NCI-H748 (cell line): ENCODE measurements at regions not wholly inside any gene's neighbourhood (a gene's known extent, or its start where the extent isn't known, plus 50 kb on each side); places are given as distances from the start of the nearest gene placed in this dataset.

ENCODE experiments used
- DNase-seq: peaks from one replicate; lab custom pipeline; 2025; ENCODE audit not compliant: unreplicated experiment; lab: John Stamatoyannopoulos, UW

DNA sequence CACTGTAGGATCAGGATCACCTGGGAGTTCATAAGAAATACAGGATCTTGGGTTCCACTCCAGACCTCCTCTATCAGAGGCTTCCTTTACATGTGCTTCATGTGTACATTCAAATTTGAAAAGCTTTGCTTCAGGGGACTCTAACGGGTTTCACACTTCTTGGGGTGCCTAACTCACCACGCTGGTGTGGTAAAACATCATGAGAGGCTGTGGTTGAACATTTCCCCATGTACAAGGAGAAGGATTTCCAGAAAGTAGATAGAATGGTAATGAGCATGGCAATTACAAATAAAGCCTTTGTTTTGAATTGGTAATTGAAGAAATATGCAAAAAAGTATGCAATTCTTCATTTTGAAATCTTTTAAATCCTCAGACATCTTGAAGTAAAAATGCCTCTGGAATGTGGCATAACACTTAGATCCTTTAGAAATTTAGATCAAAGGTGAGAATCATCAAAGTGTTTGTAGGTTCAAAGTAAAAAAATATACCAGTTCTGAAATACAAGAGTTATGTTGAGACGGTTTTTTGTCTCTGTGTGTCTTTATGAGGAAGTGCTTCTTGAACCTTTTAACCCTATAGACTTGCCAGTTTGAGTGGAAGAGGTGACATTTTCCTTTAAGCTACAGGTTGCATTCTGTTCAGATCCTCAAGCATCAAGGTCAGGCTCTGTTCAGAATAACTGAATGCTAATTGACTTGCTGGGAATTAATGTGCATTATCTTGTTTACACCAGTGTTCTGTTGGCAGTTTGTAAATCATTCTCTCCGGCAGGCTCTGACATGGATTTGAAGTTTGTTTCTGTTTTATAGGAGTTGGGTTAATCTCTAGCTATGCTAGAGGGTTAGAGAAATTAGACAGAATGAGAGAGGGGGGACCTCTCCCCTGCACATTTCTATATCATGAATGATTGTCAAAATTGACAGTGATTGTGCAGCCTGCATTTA lies 415.3 kb downstream of the MAN2A1 start:
- no peak for DNase-seq

DNA sequence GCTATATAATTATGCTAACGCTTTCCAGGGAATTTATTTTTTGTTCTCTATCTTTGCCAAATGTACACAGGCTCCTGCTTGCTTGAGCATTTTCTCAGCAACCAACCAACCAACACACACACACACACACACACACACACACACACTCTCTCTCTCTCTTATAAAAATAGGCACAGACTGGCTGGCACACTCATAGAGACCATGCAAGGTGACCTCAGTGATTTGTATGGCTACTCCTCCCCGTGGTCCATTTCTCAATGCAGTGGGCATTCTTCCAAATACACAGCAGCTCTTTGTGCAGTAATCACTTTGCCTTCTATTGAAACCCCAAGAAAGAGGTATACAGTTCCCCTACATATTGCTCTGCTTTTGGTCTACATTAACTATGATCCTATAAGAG lies 416.0 kb downstream of the MAN2A1 start:
- DNase-seq = no peak

DNA sequence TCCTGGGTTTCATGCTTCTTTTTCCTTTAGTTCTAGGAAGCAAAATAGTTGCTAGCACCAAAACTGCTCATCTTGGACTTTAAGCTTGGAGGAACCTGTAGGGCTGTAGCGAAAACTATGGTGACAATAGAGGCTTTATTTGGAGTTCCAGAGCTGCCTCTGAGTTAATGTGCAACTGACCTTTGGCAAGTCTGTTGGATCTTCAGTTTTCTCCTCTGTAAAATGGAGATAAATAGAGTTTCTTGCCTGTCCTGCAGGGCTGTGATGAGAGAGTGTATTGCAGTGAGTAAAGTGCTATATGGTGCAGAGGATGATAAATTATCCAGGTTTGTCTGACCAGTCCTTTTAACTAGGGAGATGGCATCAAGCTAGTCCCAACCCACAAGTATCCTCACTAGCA lies 417.0 kb downstream of the MAN2A1 start:
- no peak for DNase-seq

DNA sequence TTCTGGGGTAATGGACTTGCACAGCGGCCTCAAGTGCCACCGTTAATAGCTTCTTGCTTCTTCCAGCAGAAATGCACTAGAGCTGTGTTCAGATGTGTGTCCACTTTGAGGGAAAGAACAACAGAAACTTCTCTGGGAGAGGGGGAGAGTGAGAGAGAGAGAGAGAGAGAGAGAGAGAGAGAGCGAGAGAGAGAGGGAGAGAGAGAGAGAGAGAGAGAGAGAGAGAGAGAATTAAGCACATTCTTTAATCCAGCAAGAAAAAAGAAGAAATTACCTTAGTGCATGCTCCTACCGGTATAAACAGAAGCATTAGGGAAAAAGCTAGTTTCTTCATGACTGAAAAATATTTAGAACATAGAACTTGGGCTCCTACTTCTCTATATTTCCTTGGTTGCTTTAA lies 418.8 kb downstream of the MAN2A1 start:
- no peak for DNase-seq

DNA sequence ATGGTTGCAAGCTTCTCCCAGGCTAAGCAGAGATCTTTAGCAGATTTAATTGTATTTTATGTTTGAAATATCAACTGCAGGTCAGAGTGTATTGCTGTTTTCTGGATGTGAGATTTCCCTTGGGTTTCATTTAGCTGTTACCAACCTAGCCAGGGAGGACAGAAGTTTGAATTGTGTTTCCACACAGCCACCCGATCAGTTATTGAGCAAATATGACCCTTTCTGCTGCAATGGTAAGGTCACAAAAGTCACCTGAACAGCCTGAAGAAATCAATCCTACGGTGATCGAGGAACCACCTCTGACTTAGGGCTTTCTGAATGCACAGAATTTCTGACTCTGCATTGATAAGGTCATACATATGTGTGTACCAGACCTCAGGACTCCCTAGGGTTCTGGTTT lies 419.9 kb downstream of the MAN2A1 start:
- DNase-seq = no peak

DNA sequence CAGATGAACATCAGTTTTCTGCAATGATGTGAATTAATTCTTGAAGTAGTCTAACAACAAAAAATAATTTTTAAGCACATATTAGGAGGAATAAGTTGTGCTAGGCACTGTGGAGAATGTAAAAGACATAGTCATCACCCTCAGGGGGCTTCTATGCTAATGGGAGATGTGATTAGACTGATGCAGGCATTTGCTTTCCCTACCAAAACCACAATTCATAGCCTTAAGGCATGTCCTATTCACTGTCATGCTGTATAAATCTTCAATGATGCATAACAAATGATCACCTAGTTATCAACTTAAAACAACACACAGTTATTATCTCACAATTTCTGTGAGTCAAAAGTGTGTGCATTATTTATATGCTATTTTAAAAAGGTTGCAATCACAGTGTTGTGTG lies 422.6 kb downstream of the MAN2A1 start:
- DNase-seq = no peak

DNA sequence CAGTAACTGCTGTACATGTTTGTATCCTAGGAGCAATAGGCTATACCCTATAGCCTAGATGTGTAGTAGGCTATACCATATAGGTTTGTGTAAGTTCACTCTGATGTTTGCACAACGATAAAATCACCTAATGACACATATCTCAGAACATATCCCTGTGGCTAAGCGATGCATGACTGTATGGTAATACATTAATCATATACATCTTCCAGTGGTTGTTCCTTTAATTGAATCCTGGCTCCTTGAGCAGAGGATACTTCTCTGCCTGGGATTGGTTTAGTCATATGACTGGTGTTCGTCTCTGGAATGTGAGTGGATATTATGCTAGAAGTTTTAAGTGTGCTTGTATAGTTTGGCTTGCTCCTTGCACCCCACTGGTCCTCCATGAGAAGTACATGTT lies 425.8 kb downstream of the MAN2A1 start:
- no peak for DNase-seq

DNA sequence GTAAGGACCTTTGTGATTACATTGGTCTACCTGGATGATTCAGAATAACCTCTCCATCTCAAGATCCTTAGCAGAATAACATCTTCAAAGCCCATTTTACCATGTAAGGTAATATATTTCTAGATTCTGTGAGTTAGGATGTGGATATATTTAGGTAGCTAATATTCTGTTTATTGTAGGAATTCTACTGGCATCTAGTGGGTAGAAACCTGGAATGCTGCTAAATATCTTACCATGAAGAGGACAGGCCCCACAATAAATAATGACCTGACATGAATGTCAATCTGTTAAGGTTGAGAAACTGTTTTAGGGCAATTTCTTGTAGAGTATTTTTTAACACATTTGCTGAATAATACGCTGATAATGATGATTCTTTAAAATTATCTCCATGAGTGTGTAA lies 426.8 kb downstream of the MAN2A1 start:
- DNase-seq = no peak

DNA sequence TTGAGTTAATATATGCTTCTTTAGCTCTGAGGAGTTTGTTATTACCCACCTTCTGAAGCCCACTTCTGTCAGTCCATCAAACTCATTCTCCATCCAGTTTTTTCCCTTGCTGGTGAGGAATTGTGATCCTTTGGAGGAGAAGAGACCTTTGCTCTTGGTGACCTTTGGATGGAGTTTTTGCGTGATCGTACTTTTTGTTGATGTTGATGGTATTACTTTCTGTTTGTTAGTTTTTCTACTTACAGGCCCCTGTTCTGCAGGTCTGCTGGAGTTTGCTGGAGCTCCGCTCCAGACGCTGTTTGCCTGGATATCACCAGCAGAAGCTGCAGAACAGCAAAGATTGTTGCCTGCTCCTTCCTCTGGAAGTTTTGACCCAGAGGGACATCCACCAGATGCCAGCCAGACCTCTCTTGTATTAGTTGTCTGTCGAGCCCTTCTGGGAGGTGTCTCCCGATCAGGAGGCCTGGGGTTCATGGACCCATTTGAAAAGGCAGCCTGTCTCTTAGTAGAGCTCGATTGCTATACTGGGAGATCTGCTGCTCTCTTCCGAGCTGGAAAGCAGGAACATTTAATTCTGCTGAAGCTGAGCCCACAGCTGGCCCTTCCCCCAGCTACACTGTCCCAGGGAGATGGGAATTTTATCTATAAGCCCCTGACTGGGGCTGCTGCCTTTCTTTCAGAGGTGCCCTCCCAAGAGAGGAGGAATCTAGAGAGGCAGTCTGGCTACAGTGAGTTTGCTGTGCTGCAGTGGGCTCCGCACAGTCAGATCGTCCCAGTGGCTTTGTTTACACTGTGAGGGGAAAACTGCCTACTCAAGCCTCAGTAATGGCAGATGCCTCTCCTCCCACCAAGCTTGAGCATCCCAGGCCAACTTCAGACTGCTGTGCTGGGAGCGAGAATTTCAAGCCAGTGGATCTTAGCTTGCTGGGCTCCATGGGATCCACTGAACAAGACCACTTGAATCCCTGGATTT lies 445.5 kb downstream of the MAN2A1 start:
- DNase-seq = no peak

DNA sequence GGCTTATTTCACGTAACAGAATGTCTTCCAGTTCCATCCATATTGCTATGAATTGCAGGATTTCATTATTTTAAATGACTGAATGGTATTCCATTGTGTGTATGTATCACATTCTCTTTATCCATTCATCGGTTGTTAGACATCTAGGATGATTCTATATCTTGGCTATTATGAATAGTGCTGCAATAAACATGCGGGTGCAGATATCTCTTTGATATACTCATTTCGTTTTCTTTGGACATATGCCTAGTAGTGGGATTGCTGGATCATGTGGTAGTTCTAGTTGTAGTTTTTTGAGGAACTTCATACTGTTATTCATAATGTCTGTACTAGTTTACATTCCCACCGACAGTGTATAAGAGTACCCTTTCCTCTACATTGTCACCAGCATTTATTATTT lies 460.5 kb downstream of the MAN2A1 start:
- no peak for DNase-seq

DNA sequence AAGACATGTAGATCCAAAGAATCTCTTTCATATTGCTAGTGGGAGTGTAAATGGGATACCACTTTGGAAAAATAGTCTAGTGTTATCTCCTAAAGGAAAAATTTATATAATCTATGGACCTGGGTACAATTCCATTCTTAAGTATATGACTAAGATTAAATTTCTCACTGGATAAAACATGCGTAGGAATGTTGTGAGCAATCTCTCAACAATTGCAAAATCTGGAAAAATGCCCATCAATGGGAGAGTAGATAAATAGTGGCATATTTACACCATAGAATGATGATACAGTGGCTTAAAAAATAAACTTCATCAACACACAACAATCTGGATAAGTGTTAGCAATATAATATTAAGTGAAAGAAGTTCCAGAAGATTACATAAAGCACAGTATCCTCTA lies 469.5 kb downstream of the MAN2A1 start:
- no peak for DNase-seq

DNA sequence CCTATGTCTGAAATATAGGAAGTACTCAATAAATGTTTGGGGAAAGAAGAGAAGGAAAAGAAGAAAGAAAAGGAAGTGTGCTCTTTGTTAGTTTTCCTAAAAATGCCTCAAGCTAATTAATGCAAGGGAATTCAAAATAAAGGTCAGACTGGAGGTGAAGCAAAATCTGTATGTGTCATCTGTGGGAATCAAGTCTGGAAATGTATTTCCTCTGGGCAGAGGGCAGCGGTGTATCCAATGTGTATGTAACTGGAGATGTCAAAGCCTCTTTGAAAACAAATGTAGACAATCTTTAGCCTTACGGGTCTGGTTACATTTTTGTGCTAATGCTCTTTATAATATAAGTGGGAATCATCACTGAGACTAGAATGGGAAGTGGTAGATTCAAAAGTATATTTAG lies 471.4 kb downstream of the MAN2A1 start:
- DNase-seq = no peak

DNA sequence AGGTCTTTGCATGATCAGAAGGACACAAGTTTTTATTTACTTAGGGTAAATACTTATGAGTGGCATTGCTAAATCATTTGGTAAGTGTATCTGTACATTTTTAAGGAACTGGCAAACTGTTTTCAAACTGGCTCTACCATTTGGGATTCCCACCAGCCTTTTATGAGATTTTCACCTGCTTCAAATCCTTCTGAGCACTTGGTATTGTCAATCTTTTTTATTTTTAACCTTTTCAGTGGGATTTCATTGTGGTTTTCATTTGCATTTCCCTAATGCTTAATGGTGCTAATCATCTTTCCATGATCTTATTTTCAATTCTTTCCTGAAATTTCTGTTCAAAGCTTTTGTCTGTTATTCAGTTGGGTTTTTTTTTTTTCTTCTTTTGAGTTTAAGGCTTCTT lies 475.6 kb downstream of the MAN2A1 start:
- no peak for DNase-seq

DNA sequence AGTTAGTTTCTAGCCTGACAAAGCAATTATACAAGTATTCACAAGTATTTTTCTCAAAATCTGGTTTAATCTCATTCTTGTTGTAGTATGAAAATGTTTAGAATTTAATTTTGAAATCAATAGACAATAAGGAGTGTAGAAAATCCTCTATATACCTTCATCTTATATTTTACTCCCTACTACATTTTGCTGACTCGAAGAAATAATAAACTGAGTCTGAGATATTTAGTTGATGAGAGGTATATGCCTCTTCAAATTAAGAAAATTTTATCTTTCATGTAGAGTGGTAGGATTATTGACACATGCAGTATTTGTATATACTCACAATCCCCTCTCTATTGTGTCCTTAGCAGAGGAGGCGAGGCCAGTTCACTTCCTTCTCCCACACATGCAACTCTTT lies 477.7 kb downstream of the MAN2A1 start:
- DNase-seq = no peak

DNA sequence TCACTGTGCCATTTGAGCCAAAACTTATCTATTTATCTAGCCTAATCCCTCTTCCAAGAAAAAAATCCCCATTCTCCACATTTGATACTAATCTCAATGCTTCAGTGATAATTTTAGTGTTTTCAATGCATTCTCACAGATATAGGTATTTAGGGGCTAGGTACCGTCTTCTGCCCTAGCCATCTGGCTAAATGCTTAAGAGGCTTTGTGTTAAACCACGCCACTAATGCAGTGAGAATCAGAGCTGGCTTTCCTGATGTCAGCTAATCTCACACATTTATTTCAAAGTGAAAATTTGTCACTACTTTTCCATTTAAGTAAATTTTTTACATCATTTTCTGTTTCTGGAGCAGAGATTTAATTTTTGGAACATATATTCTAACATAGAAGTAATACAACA lies 479.7 kb downstream of the MAN2A1 start:
- DNase-seq = no peak

DNA sequence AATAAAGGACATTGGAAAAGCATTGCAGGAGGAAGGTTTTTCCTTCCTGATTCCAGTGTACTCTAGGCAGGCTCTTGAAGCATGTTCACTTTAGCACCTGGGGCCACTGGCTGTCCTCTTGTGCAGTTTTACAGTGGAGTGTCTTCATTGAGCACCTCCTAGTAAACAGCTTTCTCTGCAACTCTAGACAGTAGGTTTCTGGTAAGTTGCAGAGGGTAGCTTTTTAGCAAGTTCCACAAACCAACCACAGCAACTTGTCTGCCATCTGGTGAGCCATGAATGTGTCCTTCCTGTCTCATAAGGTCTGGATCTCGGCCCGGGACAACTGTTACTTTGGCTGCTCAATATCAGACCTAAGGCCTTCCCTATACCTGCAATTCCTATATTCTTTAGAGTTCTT lies 488.0 kb downstream of the MAN2A1 start:
- no peak for DNase-seq

DNA sequence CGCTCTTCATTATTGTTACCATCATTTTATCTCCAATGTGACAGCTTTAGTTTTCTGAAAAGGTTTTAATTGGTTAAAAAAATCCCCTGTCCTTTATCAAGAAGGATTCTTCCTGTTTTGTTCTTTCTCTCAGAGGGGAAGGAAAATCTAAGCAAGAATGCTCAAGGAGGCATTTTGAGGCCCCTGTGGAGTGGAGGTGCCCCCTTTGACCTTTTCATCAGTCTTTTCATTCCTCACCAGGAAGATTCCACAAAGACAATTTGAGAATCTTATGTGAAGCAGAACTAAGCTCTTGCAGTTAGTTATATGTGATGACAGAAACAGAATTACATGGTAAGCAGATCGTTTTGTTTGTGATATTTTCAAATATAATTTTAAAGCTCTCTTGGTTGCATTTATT lies 489.6 kb downstream of the MAN2A1 start:
- no peak for DNase-seq

DNA sequence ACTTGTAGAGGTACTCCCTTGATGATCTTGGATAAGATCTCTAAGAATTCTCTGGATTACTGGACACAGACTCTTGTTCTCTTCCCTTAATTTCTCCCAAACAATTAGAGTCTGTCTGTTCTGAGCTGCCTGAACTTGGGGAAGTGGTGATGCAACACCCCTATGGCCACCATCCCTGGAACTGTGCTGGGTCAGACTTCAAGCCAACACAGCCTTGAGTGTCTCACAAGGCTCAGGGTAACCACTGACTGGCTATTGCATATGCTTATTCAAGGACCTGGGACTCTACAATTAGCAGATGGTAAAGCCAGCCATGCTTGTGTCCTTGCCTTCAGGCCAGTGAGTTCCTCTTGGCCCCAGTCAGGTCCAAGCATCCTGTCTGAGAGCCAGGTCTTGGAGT lies 504.5 kb downstream of the MAN2A1 start:
- DNase-seq = no peak

DNA sequence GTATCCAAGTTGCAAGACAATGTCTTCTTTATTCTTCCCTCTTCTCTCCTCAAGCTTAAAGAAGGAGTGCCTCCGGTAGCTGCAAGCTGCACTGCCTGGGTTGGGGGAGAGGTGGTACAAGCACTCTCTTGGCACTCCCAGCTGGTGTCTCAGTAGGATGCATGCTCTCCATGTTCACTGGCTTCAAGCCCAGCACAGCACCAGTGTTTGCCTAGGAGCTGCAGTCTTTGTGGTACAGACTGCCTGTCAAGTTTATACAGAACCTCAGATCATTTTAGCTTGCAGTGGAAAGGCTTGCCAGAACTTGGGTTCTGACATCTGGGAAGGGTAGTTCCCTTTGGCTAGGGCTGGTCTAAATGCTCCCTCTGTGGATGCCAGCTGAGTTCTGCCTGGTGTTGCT lies 505.6 kb downstream of the MAN2A1 start:
- DNase-seq = no peak

DNA sequence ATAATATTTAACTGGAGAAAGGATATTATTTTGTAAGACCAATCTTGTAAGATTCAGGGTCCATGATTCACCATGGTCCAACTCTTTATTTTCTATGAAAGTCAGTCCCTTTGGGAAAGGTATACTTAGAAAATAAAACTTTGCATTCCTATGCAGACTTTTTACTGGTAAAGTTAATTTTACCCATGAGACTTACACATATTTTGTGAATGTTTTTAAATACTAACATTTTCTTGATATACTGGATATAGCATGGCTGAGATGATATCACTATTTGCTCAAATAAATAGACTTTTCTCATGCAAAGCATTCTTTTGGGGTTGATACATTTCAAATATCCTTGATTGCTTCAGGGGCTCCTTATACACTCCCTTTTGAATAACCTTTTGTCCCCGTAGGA lies 512.1 kb downstream of the MAN2A1 start:
- DNase-seq = no peak

DNA sequence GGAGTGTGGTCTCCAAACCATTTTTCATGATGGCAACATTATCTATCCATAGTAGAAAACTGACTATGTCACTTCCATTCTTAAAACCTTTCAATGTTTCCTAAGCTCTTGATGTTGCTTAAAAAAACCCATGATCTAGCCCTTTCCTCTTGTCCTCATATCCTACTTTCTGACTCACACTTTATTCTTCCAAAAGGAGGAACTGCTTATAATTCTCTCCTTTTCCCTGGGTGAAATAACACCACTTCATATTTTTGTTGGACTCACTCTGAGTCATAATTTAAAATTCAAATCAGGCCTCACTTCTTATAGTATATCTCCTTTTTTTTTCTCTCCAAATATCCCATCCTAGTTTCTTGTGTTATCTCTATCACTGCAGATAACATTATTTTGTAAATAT lies 513.9 kb downstream of the MAN2A1 start:
- no peak for DNase-seq

DNA sequence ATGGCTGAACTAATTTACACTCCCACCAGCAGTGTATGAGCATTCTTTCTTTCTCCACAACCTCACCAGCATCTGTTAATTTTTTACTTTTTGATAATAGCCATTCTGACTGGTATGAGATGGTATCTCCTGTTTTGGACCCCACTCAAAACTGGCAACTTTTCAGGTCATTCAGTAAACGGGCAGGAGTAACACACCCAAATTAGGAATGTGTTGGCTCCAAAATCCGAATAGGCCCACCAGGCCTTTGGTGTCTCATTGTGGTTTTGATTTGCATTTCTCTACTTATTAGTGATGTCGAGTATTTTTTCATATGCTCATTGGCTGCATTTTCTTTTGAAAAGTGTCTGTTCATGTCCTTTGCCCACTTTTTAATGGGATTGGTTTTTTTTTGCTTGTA lies 517.1 kb downstream of the TMEM232 start:
- DNase-seq = no peak
